ENCODE measurements at regions not wholly inside any gene's neighbourhood (a gene's known extent, or its start where the extent isn't known, plus 50 kb on each side); places are given as distances from the start of the nearest gene placed in this dataset.

DNA sequence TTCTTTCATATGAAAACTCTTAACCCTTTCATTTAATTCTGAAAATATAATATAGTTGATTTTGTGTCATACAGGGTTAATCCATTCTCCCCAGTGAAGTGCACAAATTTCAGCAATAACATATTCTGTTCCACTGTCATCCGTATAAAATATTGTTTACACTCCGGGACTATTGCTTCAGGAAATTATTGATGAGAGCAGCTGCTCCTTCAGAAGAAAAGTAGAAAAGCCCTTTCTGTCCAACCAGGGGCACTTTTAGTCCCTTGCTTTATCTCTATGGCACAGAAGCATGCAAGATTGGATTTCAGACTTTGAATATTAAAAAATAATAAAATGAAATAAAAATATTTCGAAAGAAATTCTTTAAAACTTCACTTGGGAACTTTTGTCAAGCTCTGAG is 535.7 kb upstream of the SLC39A10 start:
- no peak for DNase-seq (ENCODE audit: low spot score)
- CTCF ChIA-PET: no interaction called here
- no peak overlapping the region for H3K27ac ChIP-seq (ENCODE audit: low read depth, low read length, poor library complexity, severe bottlenecking)
- TF ChIP-seq, protein P1, sequence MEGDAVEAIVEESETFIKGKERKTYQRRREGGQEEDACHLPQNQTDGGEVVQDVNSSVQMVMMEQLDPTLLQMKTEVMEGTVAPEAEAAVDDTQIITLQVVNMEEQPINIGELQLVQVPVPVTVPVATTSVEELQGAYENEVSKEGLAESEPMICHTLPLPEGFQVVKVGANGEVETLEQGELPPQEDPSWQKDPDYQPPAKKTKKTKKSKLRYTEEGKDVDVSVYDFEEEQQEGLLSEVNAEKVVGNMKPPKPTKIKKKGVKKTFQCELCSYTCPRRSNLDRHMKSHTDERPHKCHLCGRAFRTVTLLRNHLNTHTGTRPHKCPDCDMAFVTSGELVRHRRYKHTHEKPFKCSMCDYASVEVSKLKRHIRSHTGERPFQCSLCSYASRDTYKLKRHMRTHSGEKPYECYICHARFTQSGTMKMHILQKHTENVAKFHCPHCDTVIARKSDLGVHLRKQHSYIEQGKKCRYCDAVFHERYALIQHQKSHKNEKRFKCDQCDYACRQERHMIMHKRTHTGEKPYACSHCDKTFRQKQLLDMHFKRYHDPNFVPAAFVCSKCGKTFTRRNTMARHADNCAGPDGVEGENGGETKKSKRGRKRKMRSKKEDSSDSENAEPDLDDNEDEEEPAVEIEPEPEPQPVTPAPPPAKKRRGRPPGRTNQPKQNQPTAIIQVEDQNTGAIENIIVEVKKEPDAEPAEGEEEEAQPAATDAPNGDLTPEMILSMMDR (conservative IDR thresholded peaks at IDR 0.05; ENCODE audit: low read depth, low read length): no peak
- no peak for TF ChIP-seq EZH2 (IDR thresholded peaks at IDR 0.05; ENCODE audit: borderline replicate concordance, low read depth, low read length, poor library complexity, severe bottlenecking)
- POLR2A ChIA-PET (ENCODE audit: low non-redundant PET): no interaction called here
- H3K36me3 ChIP-seq (ENCODE audit: insufficient read depth, low read length, poor library complexity, severe bottlenecking): no peaks in the 10 kb centered on the region
- H3K27me3 ChIP-seq (replicated peaks; ENCODE audit: insufficient read depth, low read depth, low read length, poor library complexity): no peaks in the 10 kb centered on the region
- intact Hi-C loops (cut with micrococcal nuclease; ENCODE audit: unreplicated experiment): no loop called here
- no TSS peak for BruUV-seq (replicated peaks)
- no peaks in the 10 kb centered on the region for H3K9me3 ChIP-seq (ENCODE audit: low read depth, low read length, poor library complexity, severe bottlenecking)
- H3K4me3 ChIP-seq (ENCODE audit: low read depth, low read length, poor library complexity, severe bottlenecking): no peak overlapping the region
- H3K4me1 ChIP-seq (ENCODE audit: insufficient read depth, low read length, poor library complexity, severe bottlenecking): no peaks in the 10 kb centered on the region

DNA sequence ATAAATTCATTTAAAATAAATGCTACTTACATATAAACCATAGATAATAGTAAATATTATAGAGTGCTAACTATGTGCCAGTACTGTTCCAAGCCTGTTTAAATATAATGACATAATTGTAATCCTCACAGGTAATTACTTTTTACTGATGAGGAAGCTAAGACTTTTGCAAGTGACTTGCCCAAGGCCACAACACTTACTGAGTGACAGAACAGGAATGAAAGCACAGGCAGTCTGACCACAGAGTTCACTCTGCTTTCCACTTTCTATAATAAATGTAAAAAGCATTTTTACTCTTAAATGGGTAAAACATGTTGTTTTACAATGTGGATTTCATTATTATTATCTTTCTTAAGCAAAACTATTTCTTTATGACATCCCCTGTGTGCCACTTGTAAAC is 537.8 kb upstream of the SLC39A10 start:
- Histone ChIP-seq H3K4me1 (ENCODE audit: insufficient read depth, low read length, poor library complexity, severe bottlenecking) (no peaks in the 10 kb centered on the region), H3K27ac (ENCODE audit: low read depth, low read length, poor library complexity, severe bottlenecking) (no peak overlapping the region), H3K27me3 (replicated peaks; ENCODE audit: insufficient read depth, low read depth, low read length, poor library complexity) (no peaks in the 10 kb centered on the region), H3K4me3 (ENCODE audit: low read depth, low read length, poor library complexity, severe bottlenecking) (no peak overlapping the region), H3K9me3 (ENCODE audit: low read depth, low read length, poor library complexity, severe bottlenecking) (peaks cover 4% of the 10 kb centered on the region), H3K36me3 (ENCODE audit: insufficient read depth, low read length, poor library complexity, severe bottlenecking) (no peaks in the 10 kb centered on the region)
- intact Hi-C loops (cut with micrococcal nuclease; ENCODE audit: unreplicated experiment): no loop called here
- DNase-seq (ENCODE audit: low spot score): no peak
- POLR2A ChIA-PET (ENCODE audit: low non-redundant PET): no interaction called here
- TF ChIP-seq EZH2 (IDR thresholded peaks at IDR 0.05; ENCODE audit: borderline replicate concordance, low read depth, low read length, poor library complexity, severe bottlenecking): no peak
- CTCF ChIA-PET: no interaction called here
- no TSS peak for BruUV-seq (replicated peaks)

DNA sequence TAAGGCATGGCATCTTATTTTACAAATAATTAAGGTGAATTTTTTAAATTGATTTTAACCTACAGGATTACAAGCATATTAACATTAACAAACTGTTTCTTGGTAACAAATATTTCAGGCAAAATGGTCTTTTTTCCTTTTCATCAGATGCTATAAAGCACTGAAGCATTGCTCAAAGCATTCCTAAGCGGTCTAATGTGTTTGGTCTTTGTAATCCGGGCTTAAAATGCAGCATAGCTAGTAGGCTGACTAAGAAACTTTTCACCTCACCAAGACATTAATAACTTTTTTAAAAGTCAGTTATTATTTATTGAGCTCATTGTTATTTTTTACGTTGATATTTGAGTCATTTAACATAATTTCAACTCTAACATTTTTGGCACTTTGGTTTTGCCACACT is 538.8 kb upstream of the SLC39A10 start:
- no peak for DNase-seq (ENCODE audit: low spot score)
- BruUV-seq (replicated peaks): no TSS peak
- intact Hi-C loops (cut with micrococcal nuclease; ENCODE audit: unreplicated experiment): no loop called here
- Histone ChIP-seq H3K4me3 (ENCODE audit: low read depth, low read length, poor library complexity, severe bottlenecking) (no peak overlapping the region), H3K27ac (ENCODE audit: low read depth, low read length, poor library complexity, severe bottlenecking) (no peak overlapping the region), H3K27me3 (replicated peaks; ENCODE audit: insufficient read depth, low read depth, low read length, poor library complexity) (no peaks in the 10 kb centered on the region), H3K4me1 (ENCODE audit: insufficient read depth, low read length, poor library complexity, severe bottlenecking) (no peaks in the 10 kb centered on the region), H3K9me3 (ENCODE audit: low read depth, low read length, poor library complexity, severe bottlenecking) (peaks cover 4% of the 10 kb centered on the region), H3K36me3 (ENCODE audit: insufficient read depth, low read length, poor library complexity, severe bottlenecking) (no peaks in the 10 kb centered on the region)
- ChIA-PET POLR2A (ENCODE audit: low non-redundant PET) (no interaction called here), CTCF (no interaction called here)
- TF ChIP-seq, protein P1 (conservative IDR thresholded peaks at IDR 0.05; ENCODE audit: low read depth, low read length): no peak
- no peak for TF ChIP-seq EZH2 (IDR thresholded peaks at IDR 0.05; ENCODE audit: borderline replicate concordance, low read depth, low read length, poor library complexity, severe bottlenecking)

DNA sequence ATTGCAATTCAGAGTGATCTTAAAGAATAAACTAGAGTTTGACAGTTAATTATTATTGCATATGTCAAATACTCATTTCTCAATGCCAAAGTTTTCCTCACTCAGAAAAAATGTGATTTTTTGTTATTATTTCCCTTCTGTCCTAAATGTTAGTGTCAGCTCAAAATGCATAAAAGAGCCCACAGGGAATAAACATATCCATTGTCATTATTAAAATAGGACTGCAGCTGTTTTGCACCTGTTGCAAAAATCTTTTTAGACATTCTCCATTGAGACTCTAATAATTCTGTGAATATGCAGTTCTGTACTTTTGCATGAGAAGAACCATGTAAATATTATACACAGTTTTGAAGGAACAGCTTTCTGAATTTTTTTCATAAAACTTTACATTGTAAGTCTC is 540.0 kb upstream of the SLC39A10 start:
- BruUV-seq (replicated peaks): no TSS peak
- TF ChIP-seq, protein P1 (conservative IDR thresholded peaks at IDR 0.05; ENCODE audit: low read depth, low read length): no peak
- no peak for TF ChIP-seq EZH2 (IDR thresholded peaks at IDR 0.05; ENCODE audit: borderline replicate concordance, low read depth, low read length, poor library complexity, severe bottlenecking)
- intact Hi-C loops (cut with micrococcal nuclease; ENCODE audit: unreplicated experiment): no loop called here
- ChIA-PET CTCF (no interaction called here), POLR2A (ENCODE audit: low non-redundant PET) (no interaction called here)
- Histone ChIP-seq H3K4me3 (ENCODE audit: low read depth, low read length, poor library complexity, severe bottlenecking) (no peak overlapping the region), H3K9me3 (ENCODE audit: low read depth, low read length, poor library complexity, severe bottlenecking) (peaks cover 4% of the 10 kb centered on the region), H3K27me3 (replicated peaks; ENCODE audit: insufficient read depth, low read depth, low read length, poor library complexity) (no peaks in the 10 kb centered on the region), H3K27ac (ENCODE audit: low read depth, low read length, poor library complexity, severe bottlenecking) (no peak overlapping the region), H3K36me3 (ENCODE audit: insufficient read depth, low read length, poor library complexity, severe bottlenecking) (no peaks in the 10 kb centered on the region), H3K4me1 (ENCODE audit: insufficient read depth, low read length, poor library complexity, severe bottlenecking) (no peaks in the 10 kb centered on the region)
- DNase-seq (ENCODE audit: low spot score): no peak
